ENCODE measurements at regions not wholly inside any gene's neighbourhood (a gene's known extent, or its start where the extent isn't known, plus 50 kb on each side); places are given as distances from the start of the nearest gene placed in this dataset.
A peak's percentile ranks its signal among the peaks of the same experiment; 100 is the strongest.

DNA sequence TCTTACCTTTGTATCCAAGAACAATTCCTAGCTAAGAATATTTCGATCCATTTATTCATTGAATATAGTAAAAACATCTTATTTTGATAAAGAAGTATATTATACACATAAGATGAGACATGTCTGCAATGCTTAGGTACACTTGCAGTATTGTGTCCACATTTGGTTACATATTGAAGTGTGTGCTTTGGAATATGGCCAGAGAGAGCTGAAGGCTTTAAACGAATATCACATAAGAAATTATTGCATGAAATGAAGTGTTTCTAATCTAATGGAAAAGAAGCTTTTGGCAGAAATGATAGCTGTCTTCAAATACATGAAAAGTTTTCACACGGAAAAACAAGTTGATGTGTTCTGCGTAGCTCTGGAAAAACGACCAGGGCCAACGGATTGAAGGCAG, 516.1 kb upstream of the ZFP42 start:
- Histone ChIP-seq H3K9me3 (no peaks in the 10 kb centered on the region), H3K4me3 (no peak overlapping the region), H3K27me3 (no peaks in the 10 kb centered on the region), H3K4me1 (peaks cover 11 to 49% (median 16%) of the 10 kb centered on the region in 3 donors), H3K27ac (peak overlapping the region; percentile 43 to 80 (median 78)), H3K36me3 (no peaks in the 10 kb centered on the region)
- TF ChIP-seq EP300 (IDR thresholded peaks at IDR 0.05) (no peak), POLR2A (IDR thresholded peaks at IDR 0.05) (no peak), POLR2AphosphoS5 (IDR thresholded peaks at IDR 0.05) (no peak)
- TF ChIP-seq, protein P1, sequence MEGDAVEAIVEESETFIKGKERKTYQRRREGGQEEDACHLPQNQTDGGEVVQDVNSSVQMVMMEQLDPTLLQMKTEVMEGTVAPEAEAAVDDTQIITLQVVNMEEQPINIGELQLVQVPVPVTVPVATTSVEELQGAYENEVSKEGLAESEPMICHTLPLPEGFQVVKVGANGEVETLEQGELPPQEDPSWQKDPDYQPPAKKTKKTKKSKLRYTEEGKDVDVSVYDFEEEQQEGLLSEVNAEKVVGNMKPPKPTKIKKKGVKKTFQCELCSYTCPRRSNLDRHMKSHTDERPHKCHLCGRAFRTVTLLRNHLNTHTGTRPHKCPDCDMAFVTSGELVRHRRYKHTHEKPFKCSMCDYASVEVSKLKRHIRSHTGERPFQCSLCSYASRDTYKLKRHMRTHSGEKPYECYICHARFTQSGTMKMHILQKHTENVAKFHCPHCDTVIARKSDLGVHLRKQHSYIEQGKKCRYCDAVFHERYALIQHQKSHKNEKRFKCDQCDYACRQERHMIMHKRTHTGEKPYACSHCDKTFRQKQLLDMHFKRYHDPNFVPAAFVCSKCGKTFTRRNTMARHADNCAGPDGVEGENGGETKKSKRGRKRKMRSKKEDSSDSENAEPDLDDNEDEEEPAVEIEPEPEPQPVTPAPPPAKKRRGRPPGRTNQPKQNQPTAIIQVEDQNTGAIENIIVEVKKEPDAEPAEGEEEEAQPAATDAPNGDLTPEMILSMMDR (IDR thresholded peaks at IDR 0.05), result no peak
- ATAC-seq, result no peak
- WGBS, 2 donors (ENCODE audit: low coverage in 1 of 2), result 37 to 46% methylated on average over 6 of the region's 6 CpGs

DNA sequence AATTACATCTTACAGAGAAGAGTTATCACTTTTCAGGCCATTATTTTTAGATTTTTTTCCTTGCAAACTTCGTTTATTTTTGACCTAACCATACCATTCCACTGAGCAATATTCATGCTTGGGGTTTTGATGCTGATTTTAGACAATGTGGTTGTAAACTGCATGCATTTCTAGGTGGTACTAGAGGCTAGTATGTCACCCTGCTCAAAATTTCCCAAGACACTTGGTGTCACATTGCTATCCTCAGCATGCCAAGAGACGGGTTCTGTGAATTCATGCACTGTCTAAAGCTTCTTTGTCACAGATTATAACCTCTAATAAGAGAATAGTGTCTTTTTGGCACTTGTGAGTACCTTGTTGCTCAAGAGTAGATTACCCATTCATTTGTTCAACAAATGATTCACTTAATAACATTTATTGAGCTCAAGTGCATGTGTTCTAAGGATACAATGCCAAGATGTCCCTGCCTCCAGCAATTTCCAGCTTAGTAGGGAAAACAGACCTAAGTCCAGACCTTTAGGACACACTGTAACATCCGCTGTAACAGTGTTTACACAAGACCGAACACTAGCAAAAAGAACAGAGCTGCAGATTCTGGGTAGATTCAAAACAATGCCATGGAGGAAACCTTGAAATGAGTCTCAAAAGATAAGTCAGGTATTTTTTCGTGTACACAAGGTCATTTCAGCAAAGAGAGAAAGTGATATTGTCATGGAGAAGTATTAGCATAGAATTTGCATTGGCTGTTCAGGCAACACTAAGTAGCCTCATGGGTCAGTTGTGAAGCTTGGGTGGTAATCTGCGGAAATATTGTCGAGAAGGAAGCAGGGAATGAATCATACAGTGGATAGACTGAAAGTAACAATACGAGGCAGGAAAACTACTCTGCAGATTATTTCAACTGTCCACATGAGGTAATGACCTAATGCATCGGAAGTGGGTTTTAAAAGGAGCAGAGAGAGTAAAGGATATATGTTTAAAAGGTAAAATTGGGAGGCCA, 515.1 kb upstream of the ZFP42 start:
- peak overlapping the region in 3 of 4 donors; percentile 78 to 80 (median 79) for H3K27ac ChIP-seq
- no peaks in the 10 kb centered on the region for H3K27me3 ChIP-seq
- ATAC-seq, result peak; percentile 32
- H3K36me3 ChIP-seq, result no peaks in the 10 kb centered on the region
- TF ChIP-seq POLR2AphosphoS5 (IDR thresholded peaks at IDR 0.05), result peak; percentile 37
- TF ChIP-seq, protein P1 (IDR thresholded peaks at IDR 0.05), result no peak
- no peaks in the 10 kb centered on the region for H3K9me3 ChIP-seq
- H3K4me1 ChIP-seq, result peaks cover 11 to 49% (median 16%) of the 10 kb centered on the region in 3 donors
- no peak overlapping the region for H3K4me3 ChIP-seq
- 23 to 45% methylated on average over 8 to 9 of the region's 9 CpGs for WGBS, 2 donors (ENCODE audit: low coverage in 1 of 2)

DNA sequence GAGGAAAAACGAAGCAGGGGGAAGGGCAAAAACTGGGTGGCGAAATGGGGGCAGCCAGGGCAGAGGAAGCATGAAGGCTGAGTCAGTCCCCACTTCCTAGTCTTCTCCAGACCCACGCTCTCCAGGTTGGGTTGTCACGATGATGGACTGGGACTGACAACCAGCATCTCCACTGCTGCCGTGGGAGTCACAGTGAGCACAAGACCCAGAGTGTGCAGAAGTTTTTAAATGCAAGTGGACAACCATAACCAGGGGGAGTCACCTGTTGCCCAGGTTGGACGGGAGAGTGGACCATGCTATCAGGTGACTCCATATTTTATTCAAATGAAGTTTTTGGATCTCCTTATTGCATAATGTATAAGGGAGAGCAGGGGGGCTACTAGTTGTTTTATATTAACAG, 511.4 kb upstream of the ZFP42 start:
- TF ChIP-seq POLR2A (IDR thresholded peaks at IDR 0.05) (no peak), POLR2AphosphoS5 (IDR thresholded peaks at IDR 0.05) (no peak), EP300 (IDR thresholded peaks at IDR 0.05) (no peak)
- TF ChIP-seq, protein P1 (IDR thresholded peaks at IDR 0.05), result no peak
- H3K36me3 ChIP-seq, result no peaks in the 10 kb centered on the region
- 82 to 87% methylated on average over 4 to 6 of the region's 6 CpGs for WGBS, 2 donors (ENCODE audit: low coverage in 1 of 2)
- ATAC-seq, result no peak
- no peaks in the 10 kb centered on the region for H3K9me3 ChIP-seq
- H3K27me3 ChIP-seq, result no peaks in the 10 kb centered on the region
- H3K4me1 ChIP-seq, result peaks cover 4 to 27% (median 7%) of the 10 kb centered on the region in 3 donors
- no peak overlapping the region for H3K4me3 ChIP-seq
- H3K27ac ChIP-seq, result no peak overlapping the region

DNA sequence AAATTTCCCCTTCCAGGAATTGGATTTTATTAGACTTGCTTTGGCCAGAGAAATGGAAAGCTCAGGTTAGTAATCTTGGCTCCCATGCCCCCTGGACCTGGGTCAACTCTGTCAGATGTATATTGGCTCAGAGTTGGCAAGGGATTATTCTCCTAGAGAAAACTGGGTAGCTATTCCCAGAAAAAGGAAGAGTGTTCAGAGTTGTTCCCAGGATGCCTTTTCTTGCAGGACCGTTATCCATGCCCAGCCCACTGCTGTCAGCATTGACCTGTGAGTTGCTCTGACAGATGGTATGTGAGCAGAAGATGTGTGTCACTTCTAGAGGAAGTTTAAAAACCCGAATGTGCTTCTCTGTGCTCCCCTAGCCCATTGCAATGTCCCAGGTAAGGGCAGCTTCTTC, 509.9 kb upstream of the ZFP42 start:
- WGBS, 2 donors (ENCODE audit: low coverage in 1 of 2), result 80 to 100% methylated on average over 1 of the region's 2 CpGs
- H3K27me3 ChIP-seq, result no peaks in the 10 kb centered on the region
- TF ChIP-seq EP300 (IDR thresholded peaks at IDR 0.05) (no peak), POLR2AphosphoS5 (IDR thresholded peaks at IDR 0.05) (no peak), POLR2A (IDR thresholded peaks at IDR 0.05) (no peak)
- TF ChIP-seq, protein P1 (IDR thresholded peaks at IDR 0.05), result no peak
- H3K4me1 ChIP-seq, result peaks cover 0 to 12% (median 0%) of the 10 kb centered on the region in 3 donors
- H3K4me3 ChIP-seq, result no peak overlapping the region
- no peak for ATAC-seq
- H3K27ac ChIP-seq, result no peak overlapping the region
- H3K9me3 ChIP-seq, result no peaks in the 10 kb centered on the region
- no peaks in the 10 kb centered on the region for H3K36me3 ChIP-seq

DNA sequence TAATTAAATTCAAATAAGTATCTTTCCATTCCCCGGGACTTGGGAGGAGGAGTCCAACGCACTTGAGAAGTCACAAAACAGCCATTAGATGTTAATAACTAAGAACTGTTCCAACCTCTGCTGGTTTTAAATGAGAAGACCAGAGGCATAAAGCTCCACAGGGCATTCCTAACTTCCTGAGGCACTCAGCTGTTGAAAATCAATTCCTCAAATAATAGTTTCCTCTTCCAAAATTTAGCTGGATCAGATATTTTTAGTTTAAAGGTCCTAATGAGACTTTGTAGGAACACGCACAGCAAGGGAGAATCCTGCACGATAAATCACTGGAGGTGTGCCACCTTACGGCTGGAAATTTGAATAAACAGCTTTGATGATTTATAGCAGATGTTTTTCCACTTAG, 504.3 kb upstream of the ZFP42 start:
- no peaks in the 10 kb centered on the region for H3K27me3 ChIP-seq
- no peaks in the 10 kb centered on the region for H3K4me1 ChIP-seq
- no peak for TF ChIP-seq POLR2A (IDR thresholded peaks at IDR 0.05)
- TF ChIP-seq, protein P1 (IDR thresholded peaks at IDR 0.05), result no peak
- no peak for TF ChIP-seq EP300 (IDR thresholded peaks at IDR 0.05)
- TF ChIP-seq POLR2AphosphoS5 (IDR thresholded peaks at IDR 0.05), result no peak
- no peak overlapping the region for H3K27ac ChIP-seq
- H3K9me3 ChIP-seq, result no peaks in the 10 kb centered on the region
- WGBS, 2 donors (ENCODE audit: low coverage in 1 of 2), result 41 to 49% methylated on average over 3 to 5 of the region's 5 CpGs
- ATAC-seq, result no peak
- no peak overlapping the region for H3K4me3 ChIP-seq
- H3K36me3 ChIP-seq, result no peaks in the 10 kb centered on the region

All from gastroesophageal sphincter (tissue), 4 donors.